HT1080 (cell line): ENCODE measurements at regions not wholly inside any gene's neighbourhood (a gene's known extent, or its start where the extent isn't known, plus 50 kb on each side); places are given as distances from the start of the nearest gene placed in this dataset.

ENCODE experiments used
- DNase-seq: peaks from one replicate; pipeline ENCODE4 v3.0.0-alpha.2; 2015; ENCODE audit warnings: low read depth

GRCh38 chr7:26008428-26008827, 143.6 kb upstream of the NFE2L3 start:
- DNase-seq: no peak

GRCh38 chr7:26011039-26011696, 140.8 kb upstream of the NFE2L3 start:
- DNase-seq: no peak

GRCh38 chr7:26013551-26014083, 138.4 kb upstream of the NFE2L3 start:
- DNase-seq: no peak

GRCh38 chr7:26022982-26023381, 129.0 kb upstream of the NFE2L3 start:
- no peak for DNase-seq

- DNase-seq: no peak
Measured at GRCh38 chr7:26029911-26030310, 122.1 kb upstream of the NFE2L3 start.

GRCh38 chr7:26034391-26034790, 117.6 kb upstream of the NFE2L3 start:
- DNase-seq: peak; percentile 40

- DNase-seq: no peak
Measured at GRCh38 chr7:26035552-26035951, 116.4 kb upstream of the NFE2L3 start.

GRCh38 chr7:26036092-26036491, 115.9 kb upstream of the NFE2L3 start:
- no peak for DNase-seq

- no peak for DNase-seq
Measured at GRCh38 chr7:26038201-26038990, 113.6 kb upstream of the NFE2L3 start.

GRCh38 chr7:26040085-26040484, 111.9 kb upstream of the NFE2L3 start:
- no peak for DNase-seq

GRCh38 chr7:26042237-26042636, 109.8 kb upstream of the NFE2L3 start:
- no peak for DNase-seq

- DNase-seq: no peak
Measured at GRCh38 chr7:26043801-26044200, 108.2 kb upstream of the NFE2L3 start.

GRCh38 chr7:26044320-26044719, 107.7 kb upstream of the NFE2L3 start:
- no peak for DNase-seq

GRCh38 chr7:26046150-26046549, 105.8 kb upstream of the NFE2L3 start:
- DNase-seq: no peak

- DNase-seq: no peak
Measured at GRCh38 chr7:26046878-26047277, 105.1 kb upstream of the NFE2L3 start.

- DNase-seq: no peak
Measured at GRCh38 chr7:26048663-26049062, 103.3 kb upstream of the NFE2L3 start.

GRCh38 chr7:26049081-26049480, 102.9 kb upstream of the NFE2L3 start:
- no peak for DNase-seq

GRCh38 chr7:26051021-26051420, 101.0 kb upstream of the NFE2L3 start:
- no peak for DNase-seq

- peak; percentile 71 for DNase-seq
Measured at GRCh38 chr7:26052706-26053105, 99.3 kb upstream of the NFE2L3 start.

GRCh38 chr7:26054386-26054785, 97.6 kb upstream of the NFE2L3 start:
- DNase-seq: no peak

GRCh38 chr7:26055241-26055640, 96.8 kb upstream of the NFE2L3 start:
- no peak for DNase-seq

GRCh38 chr7:26060733-26061677, 91.0 kb upstream of the NFE2L3 start:
- DNase-seq: no peak
